ENCODE measurements at regions not wholly inside any gene's neighbourhood (a gene's known extent, or its start where the extent isn't known, plus 50 kb on each side); places are given as distances from the start of the nearest gene placed in this dataset.

DNA sequence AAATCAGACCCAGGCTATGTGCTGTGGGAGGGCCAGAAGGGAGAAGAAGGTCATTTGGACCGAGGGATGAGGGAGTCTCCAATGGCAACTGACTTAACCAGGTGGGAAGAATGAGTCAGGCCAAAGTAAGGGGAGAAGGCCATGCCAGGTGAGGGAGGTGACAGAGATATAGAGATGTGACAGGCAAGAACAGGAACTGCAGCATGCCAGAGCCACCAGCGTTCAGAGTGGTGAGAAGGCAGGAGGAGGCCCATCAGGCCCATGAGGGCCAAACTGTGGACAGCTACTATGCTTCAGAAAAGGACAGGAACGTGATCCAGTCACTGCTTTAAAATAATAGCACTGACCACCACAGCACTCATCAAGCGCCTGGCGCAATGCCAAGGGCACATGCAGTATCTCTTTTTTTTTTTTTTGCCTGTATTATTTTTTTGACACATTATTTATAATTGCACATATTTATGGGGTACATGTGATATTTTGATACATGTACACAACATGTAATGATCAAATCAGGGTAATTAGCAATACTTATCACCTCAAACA is 154.3 kb upstream of the IGF1R start:
- DNase-seq, result no peak

DNA sequence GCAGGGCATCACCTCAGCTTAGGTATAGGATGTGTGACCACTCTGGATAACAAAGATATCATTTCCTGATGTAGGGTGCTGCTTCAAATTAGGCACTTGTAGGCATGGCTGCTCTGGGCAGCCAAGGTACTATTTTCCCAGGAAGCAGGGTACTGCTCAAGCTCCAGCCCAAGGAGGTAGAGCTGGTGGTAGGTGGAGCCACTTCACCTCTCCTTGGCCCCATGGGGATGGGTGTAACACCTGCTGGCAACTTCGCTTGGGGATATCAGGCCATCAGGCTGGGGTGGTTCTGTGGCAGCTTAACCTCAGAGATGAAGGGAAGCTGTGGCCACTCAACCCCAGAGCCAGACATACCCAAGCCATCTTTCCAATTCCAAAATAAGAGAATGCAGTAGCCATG is 147.1 kb upstream of the IGF1R start:
- DNase-seq, result no peak

DNA sequence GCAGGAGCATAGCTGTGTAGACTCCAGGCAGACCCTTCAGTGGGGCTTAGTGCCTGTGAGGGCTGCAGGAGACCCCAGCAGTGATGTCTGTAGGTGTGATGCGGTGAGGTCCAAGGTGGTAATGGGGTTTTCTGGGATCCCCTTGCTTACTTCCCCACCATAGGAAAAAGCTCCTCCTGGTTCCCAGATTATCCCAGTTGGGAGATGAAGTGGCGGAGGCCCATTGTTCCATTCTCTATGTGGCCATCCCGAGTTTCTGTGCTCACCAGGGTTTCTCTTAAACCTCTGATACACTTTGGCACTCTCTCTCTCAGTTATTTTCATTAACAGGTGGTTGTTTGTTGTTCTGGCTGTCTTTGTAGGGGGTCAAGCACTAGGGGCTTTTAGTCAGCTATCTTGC is 146.7 kb upstream of the IGF1R start:
- no peak for DNase-seq

DNA sequence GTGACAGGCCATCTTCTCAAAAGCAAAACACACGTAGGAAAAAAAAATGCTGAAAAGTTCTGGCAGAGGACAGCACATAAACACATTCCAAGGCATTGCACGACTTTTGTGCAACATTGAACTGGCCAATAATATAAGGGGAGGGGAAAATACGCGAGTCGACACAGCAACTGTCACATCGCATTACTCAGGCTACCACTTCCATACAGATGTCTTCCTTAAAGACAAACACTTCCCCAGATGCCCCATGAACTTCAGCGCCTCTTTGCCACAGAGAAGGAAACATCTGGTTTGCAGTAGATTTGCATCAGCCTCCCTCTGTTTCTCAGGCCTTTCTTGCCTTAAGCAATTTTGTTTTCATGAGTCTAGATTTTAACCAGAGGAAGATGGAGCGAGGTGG is 144.4 kb upstream of the IGF1R start:
- no peak for DNase-seq

DNA sequence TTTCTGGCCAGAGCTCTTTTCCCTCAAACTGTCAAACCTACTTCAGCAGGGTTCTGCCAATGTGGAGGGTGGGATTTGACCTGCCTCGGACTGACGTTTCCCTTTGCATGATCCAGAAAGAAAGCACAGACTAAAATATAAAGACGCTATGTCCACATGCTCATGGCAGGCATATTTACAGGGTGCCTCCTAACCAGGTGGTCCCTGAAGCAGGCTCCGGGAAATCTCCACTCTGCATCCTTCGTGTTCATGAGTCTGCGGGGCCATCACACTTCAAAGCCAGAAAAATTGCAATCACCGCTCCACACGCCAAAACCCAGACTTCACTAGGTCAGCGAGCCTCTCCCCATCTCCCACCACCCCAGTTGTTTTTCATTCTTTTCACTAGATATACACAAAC is 143.3 kb upstream of the IGF1R start:
- no peak for DNase-seq

DNA sequence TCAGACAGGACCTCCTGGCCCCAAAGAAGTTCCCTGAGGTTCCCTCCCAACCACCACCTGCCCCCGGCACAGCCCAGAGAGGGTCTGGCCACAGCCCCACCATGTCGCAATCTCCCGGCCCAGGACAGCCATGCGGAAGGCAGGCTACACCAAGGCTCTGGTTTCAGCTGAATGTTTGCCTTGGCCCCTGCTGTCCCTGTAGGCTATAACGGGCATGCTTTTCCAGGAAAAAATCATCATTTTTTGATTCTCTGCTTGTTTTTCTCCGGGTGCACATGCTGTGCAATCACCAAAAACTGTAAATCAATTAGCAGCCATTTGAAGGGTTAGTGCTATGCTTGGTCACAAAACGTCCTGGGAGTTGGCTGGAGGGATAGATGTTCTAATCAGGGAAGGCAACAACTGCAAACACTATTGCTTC is 142.7 kb upstream of the IGF1R start:
- DNase-seq, result no peak

DNA sequence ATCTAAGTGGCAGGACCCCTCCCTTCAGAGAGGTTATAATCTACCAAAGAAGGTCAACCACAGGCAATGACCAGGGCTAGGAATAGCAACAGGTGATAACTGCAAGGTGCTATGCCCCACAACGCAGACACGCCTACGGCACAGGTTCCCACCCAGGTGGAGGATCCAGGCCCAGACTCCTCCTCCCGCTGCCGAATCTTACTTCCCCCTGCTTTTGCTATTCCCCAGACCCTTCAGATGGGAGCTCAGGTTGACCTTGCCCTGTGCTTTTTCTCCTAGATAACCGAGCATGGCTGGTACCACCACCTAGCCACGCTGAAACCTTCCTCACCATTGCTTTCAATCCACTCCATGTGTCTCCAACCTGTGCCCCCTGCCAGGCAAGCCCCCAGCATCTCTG is 142.2 kb upstream of the IGF1R start:
- no peak for DNase-seq

DNA sequence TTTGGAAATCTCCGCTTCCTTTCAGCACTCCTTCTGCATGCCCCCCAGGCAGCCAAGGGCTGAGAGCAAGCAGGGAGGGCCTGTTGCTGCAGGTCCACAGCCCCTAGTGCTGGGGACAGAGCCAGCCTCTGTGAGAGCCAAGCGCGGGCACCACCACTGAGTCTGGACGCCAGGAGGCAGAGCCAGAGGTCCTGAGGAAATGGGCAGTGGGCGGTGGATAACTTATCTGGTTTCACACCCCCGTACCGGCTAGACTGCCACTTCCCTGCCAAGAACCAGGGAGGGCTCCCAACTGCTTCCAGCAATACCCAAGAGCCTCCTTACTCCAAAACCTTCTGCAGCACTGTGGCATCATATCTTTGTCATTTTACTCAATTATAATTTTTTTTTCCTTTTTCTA is 141.6 kb upstream of the IGF1R start:
- DNase-seq, result no peak

DNA sequence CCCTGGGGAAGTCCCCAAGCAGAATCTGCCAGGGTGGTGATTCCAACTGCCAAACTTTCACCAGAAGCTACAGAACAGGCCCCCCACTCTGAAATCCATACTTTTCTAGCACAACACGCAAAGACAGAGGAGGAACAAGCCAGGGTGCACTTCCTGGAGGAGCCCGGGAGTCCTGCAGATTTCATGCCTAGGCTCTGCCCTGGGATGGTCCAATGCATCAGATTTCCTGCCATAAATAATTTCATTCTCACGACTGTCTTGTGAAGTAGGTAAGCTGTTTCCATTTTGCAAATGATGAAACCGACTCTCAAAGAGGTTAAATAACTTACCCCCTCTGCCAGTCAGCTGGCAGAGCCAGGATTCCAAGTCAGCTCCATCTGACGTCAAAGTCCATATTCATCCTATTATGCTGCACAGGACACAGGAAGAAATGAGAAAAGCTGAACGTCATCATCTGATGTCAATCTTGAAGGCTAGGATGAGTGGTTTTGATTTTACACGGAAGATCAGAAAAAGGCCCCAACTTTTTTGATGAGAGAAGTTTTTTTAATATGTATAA is 134.8 kb upstream of the IGF1R start:
- no peak for DNase-seq

DNA sequence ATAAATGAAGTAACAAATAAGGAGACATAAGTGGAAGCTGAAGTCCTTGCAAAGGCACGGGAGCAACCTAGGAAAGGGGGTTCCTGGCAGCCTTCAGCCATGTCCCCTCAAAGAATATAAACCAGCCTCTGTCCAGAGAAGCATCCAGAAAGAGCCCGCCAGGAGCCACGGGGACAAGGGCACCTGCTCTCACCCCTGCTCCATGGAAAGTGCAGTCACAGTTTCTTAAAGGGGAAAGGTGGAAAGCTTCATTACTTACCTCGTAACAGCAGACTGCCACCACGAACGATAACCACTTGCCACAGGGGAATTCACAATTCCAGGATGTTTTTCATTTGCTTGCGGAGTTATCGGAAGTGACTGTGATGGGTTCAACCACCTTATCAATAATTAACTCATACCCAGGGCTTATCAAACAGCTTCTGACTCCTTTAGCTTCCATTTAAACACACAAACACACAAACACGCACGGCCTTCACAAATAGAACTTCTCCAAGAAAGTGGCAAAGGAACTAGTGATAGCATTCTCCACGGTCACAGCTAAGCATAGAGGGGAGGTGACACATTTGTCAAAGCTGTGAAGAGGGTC is 134.2 kb upstream of the IGF1R start:
- DNase-seq, result no peak

DNA sequence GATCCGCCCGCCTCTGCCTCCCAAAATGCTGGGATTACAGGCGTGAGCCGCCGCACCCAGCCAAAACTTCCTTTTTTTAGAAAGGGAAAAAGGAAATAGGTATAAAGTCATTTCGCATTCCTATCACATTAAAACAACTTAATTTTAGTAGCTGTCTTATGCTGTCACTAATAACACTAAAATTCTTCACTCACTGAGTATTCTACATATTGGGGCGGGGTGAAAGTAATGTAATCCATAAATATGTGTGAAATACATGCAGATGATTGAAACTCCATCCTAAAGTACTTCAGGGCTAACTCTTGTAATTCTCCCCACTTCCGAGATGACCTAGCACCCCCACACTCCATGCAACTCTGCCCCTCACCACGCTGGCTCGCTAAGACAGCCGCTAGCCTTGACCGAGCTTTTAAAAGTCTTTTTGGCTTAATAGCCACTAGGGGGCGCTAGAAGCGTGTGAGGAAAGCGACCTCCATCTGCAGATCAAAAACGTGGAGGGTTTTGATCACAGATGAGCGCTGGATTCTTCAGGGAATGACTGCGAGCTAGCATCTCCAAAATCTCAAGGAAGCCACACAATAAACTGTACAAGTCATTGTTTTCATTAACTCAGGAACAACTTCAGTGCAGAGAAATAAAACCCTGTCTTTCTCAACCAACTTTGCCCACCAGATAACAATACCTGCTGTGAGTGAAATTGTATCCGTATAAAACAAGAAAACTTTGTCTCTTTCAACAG is 129.3 kb upstream of the IGF1R start:
- DNase-seq, result peak; percentile 50

DNA sequence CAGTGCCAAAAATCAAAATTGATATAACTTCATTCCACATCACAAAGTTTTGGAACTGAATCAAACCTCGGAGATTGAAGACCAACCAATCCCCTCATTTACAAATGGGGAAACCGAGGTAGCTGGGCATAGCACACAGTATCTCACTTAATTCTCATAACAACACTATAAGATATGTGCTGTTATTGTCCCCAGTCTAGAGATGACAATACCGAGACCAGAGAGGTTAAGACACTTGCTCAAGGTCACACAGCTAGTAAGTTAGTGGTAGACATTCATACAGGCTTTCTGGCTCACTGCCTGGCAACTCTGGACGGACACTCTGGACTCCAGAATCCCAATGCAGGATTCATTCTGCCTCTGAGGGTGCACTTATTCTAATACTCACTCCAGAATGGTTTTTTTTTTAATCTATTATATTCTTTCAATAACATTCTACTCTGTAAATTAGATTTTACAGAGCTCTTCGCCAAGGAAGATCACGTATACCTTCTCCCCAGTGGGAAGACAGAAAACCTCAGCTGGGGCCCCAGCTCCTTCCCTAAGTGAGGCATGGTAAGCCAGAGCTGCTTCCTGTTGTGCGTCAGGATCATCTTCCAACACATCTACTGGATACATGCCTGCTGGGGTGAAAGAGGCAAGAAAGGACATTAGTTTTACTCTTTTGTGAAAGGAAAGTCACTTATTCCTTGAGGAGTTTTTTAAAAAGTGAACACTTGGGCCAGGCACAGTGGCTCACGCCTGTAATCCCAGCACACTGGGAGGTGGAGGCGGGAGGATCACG is 128.4 kb upstream of the IGF1R start:
- no peak for DNase-seq

DNA sequence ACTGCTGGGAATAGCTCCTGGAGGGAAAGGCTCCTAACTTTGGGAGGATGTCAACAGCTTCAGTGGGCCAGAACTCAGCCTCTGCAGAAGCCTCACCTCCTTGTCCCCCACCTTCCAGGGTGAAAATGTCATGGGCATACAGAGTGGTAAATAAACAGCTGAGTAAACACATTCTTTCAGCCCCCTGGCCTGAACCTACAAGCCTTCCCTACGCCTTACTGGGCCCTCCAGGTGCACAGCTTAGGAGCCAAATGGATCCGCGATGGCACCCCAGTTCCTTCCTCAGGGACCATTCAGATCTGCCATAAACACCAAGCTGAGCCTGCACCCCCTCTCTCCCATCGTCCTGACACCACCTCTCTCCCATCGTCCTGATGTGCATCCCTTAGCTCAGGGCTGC is 126.2 kb upstream of the IGF1R start:
- no peak for DNase-seq

DNA sequence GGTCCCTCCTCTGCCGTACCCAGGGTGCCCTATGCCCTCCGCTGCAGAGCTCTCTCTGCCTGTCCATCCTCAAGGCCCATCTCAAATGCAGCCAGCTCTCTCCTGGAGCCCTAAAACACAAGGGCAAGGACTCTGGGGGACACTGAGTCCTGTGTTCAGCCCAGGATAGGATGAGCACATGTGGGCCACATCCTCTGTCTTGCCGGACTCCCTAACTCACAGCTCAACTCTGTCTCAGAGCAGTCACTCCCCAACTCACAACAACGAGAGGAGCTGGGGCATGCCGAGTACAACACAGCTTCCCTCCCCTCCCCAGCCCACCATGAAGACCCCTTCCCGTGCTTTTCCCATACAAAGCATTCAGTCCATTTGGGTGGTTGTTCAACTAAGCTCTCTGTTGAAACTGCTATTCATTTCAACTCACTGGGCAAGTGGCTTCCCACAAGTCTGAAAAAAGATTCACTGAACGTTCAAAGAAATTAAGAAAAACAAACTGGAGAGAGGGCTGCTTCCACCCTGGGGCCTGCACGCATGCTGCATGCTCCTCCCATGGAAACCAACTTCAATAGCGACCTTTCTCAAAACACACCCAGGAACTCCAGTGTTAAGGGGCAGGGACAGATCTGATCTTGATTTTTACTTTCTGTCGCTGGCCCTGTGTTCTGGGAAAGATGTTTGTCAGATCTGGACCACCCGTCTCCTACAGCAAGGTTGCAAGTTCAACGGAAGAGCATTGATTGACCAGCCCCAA is 124.3 kb upstream of the IGF1R start:
- DNase-seq, result no peak

DNA sequence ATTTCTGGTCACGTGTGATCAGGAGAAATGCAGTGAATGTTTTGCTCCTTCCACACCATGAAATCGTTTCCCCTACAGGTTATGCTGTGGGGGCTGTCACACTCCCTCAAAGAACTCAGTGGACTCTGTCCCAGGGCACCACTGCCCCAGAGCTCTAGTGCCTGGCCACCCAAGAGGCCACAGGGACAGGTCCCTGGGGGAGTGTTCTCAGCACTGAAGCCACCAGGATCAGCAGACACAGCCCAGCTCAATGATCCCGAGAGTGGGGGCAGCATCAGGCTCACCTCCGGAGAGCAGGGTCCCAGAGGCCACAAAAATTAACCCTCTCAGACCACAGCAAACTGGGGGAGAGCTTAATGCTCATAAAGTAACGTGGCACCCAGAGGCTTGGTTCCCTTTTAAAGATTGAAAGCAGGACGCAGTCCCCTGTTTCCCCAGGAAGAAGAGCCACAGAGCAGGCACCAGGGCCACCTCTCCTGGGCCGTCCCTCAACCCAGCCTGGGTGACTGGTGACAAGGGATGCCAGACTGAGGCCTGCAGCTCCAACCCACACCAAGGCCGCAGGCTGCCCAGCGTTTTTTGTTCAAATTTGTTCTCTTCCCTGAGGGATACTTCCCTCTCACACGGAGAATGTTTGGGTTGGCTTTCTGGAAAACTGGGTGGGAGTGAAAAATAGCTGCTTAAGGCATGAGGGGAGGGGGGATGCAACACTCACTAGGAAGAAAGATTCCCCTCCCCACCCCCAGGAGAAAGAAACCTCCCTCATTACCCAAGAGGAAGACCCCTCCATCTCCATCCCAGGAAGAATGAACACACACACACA is 123.3 kb upstream of the IGF1R start:
- DNase-seq, result no peak

DNA sequence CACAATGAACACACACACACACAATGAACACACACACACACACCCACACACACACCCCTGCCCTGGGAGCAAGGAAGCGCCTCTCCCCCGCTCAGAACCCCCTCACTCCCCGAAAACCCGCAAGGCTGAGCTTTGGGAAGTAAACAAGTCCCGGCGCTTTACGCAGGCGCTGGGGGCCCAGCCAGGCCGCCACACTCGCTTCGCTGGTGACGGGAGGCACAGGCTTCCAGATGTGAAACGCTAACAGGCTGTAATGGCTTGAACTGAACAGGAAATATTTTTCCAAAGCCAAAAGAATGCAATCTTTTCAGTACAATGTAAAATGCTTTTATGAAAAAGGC is 122.7 kb upstream of the IGF1R start:
- DNase-seq, result no peak

DNA sequence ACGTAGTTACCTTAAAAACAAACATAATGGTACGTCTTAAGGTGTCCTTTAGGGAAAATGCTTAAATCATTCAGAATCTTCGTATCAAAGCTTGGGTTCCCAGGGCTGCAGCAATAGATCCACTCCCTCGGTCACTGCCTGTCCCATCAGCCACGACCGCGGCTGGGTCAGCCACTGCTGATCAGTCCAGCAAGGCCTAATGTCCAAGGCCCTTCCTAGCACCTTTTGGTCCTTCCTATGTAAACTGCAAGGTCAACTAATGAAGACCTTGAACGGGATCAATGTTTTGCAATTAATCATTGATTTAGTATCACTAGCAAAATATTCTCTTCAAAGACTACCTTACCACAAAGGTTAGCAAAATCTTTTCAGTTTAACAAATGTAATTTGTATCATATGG is 122.2 kb upstream of the IGF1R start:
- DNase-seq, result no peak

DNA sequence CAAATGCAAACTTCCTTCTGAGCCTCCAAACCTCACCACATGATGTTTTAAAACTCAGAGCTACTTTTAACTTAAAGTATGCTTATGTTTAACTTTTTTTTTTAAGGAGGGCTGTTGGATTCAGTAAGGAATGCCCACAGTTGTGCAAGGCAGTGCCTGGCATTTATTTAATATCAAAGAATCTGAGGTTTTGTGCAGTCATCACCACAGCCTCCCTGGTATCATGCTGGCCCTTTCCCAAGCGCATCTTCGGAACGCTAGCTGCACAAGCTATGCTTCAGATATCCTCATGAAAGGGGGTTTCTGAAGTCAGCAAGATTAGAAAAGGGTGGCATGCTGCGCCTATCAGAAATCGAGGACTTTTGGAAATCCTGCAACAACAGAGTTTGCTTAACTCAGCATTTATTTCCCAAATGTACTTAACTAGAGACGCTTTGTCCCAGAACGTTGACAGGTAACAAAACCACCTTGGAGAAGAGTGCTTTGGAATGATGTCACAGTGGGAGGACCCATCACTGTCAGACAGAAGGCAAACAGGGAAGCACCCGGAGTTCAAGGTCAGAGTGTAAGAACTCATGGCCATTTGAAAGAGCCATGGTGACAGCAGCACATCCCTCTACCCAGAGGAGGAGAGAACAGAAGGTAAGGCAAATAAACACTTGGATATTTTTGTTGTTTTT is 120.2 kb upstream of the IGF1R start:
- DNase-seq, result no peak

DNA sequence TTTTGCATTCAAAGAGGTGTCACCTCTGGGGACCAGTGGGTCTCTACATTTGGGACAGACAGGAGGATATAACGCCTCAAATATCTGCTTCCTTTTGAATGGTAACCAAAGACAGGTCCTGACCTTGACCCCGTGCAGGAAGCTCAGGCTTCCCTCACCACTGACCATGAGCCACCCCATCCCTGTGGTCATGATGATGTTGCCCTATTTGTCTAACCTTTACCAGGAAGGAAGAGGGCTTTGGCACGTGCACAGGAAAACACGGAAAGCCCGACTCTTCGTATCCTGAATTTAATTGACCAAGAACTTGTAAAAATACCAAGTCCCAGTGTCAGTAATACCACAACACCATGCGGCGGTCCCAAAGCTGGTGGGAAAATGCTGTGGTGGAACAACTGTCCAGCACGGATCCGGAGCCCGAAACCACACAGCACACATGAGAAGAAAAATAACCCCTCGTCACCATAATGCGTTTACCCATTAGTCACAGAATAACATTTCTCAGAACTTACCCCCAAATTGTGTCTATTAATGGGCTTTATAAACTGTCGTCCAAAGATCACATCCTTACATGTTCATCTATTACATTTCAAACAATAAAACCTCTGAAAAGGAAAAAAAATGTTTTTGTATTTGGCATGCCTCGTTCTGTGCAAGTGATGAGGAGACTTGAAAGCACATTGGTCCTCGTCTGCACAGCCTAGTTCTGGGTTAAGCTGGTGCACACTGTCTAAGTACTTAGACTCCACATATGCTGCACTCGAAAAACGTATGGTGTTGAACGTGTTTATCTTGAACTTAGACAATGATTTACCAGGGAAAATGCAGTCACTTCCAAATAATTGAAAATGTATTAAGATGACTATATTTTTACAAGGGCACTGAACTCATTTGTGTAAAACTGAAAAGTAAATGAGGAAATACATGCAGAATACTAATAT is 118.9 kb upstream of the IGF1R start:
- no peak for DNase-seq

DNA sequence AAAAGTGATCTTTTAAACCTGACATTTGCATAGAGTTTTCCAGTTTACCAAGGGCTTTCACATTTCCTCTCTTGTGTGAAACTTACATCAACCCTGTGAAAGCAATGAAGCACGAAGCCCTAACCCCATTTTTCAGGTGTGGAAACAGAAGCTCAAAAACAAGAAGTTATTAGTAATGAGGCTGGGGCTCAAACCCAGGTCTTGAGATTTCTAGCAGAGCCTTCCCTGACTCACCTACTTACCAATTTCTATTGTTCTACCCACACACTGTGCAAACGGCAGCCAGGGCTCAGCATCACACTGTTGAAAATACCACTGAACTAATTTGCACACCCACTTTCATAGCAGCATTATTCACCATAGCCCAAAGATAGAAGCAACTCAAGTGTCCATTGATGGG is 117.8 kb upstream of the IGF1R start:
- no peak for DNase-seq
